ENCODE measurements at regions not wholly inside any gene's neighbourhood (a gene's known extent, or its start where the extent isn't known, plus 50 kb on each side); places are given as distances from the start of the nearest gene placed in this dataset.
"Not testable (repeated sequence)": the region's sequence is repeated elsewhere in the genome, so short reads cannot be mapped to it uniquely, and the experiment has no call there.

DNA sequence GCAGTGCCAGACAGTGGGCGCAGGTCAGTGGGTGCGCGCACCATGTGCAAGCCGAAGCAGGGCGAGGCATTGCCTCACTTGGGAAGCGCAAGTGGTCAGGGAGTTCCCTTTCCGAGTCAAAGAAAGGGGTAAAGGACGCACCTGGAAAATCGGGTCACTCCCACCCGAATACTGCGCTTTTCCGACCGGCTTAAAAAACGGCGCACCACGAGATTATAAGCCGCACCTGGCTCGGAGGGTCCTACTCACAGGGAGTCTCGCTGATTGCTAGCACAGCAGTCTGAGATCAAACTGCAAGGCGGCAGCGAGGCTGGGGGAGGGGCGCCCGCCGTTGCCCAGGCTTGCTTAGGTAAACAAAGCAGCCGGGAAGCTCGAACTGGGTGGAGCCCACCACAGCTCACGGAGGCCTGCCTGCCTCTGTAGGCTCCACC, 77.9 kb downstream of the NR4A2 start:
- H3K4me1 Mint-ChIP-seq; H3K27ac Mint-ChIP-seq; H3K9me3 Mint-ChIP-seq; intact Hi-C loops (cut with micrococcal nuclease); H3K27me3 Mint-ChIP-seq; H3K36me3 Mint-ChIP-seq (ENCODE audit: low read depth): not testable (repeated sequence)
- peak; percentile 59 for DNase-seq
- peak overlapping the region; percentile 79 for H3K4me3 Mint-ChIP-seq

DNA sequence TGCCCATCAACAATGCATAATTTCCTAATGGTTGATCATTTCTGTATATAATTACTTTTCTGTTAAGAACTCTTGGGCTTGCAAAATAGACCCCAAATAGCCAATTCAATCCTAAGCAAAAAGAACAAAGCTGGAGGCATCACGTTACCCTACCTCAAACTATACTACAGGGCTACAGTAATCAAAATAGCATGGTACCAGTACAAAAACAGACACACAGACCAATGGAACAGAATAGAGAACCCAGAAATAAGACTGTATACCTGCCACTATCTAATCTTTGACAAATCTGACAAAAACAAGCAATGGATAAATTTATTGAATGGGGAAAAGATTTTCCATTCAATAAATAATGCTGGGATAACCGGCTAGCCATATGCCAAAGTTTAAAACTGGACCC, 78.8 kb downstream of the NR4A2 start:
- H3K27ac Mint-ChIP-seq: no peak overlapping the region
- DNase-seq: no peak
- peak overlapping the region; percentile 79 for H3K4me3 Mint-ChIP-seq
- H3K36me3 Mint-ChIP-seq (ENCODE audit: low read depth): no peaks in the 10 kb centered on the region
- intact Hi-C loops (cut with micrococcal nuclease): no loop called here
- no peaks in the 10 kb centered on the region for H3K9me3 Mint-ChIP-seq
- H3K4me1 Mint-ChIP-seq: no peaks in the 10 kb centered on the region
- H3K27me3 Mint-ChIP-seq: no peaks in the 10 kb centered on the region

DNA sequence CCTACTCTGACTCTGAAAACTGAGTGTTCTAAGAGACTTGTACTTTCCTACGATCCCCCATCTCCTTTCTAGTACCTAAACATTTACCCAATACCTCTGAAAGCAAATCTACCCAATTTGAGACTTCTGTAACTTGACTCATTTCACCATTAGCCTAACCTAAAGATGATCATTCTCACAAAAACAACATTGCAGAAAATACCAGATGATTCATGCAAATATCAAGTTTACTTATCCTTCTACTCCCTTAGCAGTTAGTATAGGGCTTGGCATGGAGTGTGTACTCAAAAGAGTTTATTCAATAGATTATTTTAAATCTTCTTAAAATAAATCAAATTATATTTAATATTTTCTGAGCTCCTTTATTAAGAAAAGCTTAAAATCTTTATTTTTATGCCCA, 89.6 kb downstream of the NR4A2 start:
- H3K36me3 Mint-ChIP-seq (ENCODE audit: low read depth): no peaks in the 10 kb centered on the region
- H3K9me3 Mint-ChIP-seq: no peaks in the 10 kb centered on the region
- intact Hi-C loops (cut with micrococcal nuclease): no loop called here
- H3K4me3 Mint-ChIP-seq: no peak overlapping the region
- DNase-seq: no peak
- no peak overlapping the region for H3K27ac Mint-ChIP-seq
- peaks cover 1% of the 10 kb centered on the region for H3K27me3 Mint-ChIP-seq
- H3K4me1 Mint-ChIP-seq: no peaks in the 10 kb centered on the region

DNA sequence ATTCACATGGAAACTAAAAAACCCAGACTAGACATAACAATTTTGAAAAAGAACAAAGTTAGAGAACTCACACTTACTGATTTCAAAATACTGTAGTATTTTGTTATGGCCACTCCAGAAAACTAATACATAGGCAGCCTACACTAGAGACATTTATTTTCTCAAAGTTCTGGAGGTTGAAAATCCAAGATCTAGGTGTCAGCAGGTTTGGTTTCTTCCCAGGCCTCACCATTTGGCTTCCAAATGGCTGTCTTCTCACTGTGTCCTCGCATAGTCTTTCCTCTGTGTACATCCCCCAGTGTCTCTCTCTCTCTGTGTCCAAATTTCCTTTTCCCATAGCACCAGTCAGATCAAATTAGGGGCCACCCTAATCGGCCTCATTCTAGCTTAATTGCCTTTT, 95.0 kb downstream of the NR4A2 start:
- Mint-ChIP-seq H3K27ac (no peak overlapping the region), H3K4me1 (no peaks in the 10 kb centered on the region), H3K9me3 (no peaks in the 10 kb centered on the region), H3K4me3 (no peak overlapping the region), H3K36me3 (ENCODE audit: low read depth) (no peaks in the 10 kb centered on the region), H3K27me3 (no peaks in the 10 kb centered on the region)
- intact Hi-C loops (cut with micrococcal nuclease): no loop called here
- no peak for DNase-seq

DNA sequence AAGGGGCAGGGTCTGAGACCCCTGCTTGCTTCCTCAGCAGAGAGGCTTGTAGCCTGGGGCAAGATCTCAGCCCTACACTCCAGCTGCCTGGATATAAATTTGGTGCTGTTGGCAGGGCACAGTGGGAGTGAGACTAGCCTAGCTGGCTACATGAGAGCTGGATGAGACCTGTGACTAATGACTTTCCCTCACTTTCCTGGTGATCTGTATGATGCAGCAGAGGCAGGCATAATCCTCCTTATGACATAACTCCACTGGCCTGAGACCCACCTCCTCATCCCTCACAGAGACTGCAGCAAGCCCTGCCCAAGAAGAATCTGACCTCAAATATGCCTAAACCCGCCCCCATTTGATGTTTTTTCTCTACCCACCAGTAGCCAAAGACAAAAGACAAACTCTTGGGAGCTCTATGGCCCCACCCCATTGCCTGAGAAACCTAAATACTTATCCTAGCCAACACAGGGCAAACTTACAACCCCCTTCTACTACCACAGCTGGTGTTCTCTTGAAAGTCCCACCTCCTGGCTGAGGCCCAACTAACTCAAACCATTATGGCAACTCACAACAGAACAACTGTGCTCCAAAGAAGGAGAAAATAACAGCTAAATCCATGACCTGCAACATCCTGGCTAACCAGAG, 102.7 kb downstream of the NR4A2 start:
- Mint-ChIP-seq H3K27ac (no peak overlapping the region), H3K4me3 (no peak overlapping the region), H3K36me3 (ENCODE audit: low read depth) (no peaks in the 10 kb centered on the region), H3K27me3 (no peaks in the 10 kb centered on the region), H3K4me1 (no peaks in the 10 kb centered on the region), H3K9me3 (no peaks in the 10 kb centered on the region)
- no peak for DNase-seq
- intact Hi-C loops (cut with micrococcal nuclease): no loop called here

DNA sequence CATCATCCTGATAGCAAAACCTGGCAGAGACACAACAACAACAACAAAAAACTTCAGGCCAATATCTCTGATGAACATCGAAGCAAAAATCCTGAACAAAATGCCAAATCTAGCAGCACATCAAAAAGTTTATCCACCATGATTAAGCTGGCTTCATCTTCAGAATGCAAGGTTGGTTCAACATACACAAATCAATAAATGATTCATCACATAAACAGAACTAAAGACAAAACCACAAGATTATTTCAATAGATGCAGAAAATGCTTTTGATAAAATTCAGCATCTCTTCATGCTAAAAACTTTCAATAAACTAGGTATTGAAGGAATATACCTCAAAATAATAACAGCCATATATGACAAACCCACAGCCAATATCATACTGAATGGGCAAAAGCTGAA, 109.2 kb downstream of the NR4A2 start:
- intact Hi-C loops (cut with micrococcal nuclease); H3K36me3 Mint-ChIP-seq (ENCODE audit: low read depth); H3K27me3 Mint-ChIP-seq; H3K4me1 Mint-ChIP-seq; DNase-seq; H3K4me3 Mint-ChIP-seq; H3K27ac Mint-ChIP-seq: not testable (repeated sequence)
- peaks cover 15% of the 10 kb centered on the region for H3K9me3 Mint-ChIP-seq

DNA sequence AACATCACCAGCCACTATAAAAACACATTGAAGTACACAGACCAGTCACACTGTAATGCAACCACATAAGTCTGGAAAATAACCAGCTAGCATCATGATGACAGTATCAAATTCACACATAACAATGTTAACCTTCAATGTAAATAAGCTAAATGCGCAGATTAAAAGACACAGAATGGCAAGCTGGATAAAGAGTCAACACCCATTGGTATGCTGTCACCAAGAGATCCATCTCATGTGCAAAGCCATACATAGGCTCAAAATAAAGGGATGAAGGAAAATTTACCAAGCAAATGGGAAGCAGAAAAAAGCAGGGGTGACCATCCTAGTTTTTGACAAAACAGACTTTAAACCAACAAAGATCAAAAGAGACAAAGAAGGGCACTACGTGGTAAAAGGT, 110.8 kb downstream of the NR4A2 start:
- Mint-ChIP-seq H3K9me3 (peaks cover 15% of the 10 kb centered on the region), H3K27ac (no peak overlapping the region), H3K27me3 (peaks cover 2% of the 10 kb centered on the region), H3K36me3 (ENCODE audit: low read depth) (no peaks in the 10 kb centered on the region), H3K4me3 (no peak overlapping the region), H3K4me1 (no peaks in the 10 kb centered on the region)
- intact Hi-C loops (cut with micrococcal nuclease): no loop called here
- DNase-seq: no peak

DNA sequence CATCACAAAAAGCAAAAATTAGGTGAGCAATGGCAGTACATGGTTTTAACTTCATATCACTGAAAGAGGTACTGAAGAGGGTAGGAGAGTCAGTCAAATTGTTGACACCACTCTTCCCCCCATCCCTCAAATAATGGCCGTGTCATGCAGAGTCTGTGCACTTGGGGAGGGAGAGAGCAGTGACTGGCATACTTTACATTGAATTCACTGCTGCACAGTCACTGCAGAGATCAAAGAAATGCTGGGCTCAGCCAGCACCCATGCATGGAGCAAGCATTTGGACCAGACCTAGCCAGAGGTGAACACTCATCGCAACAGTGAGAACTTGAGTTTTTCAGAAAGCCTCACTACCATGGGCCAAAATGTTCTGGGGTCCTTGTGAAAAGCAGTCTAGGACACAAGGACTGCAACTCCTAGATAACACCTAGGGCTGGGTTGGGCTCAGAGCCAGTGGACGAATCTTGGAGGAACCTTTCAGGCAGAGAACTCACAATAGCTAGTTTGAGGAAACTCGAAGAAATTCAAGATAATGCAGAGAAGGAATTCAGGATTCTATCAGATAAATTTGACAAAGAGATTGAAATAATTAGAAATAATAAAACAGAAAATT, 112.9 kb downstream of the NR4A2 start:
- Mint-ChIP-seq H3K4me1 (no peaks in the 10 kb centered on the region), H3K36me3 (ENCODE audit: low read depth) (no peaks in the 10 kb centered on the region), H3K4me3 (no peak overlapping the region), H3K27me3 (peaks cover 2% of the 10 kb centered on the region), H3K9me3 (peaks cover 15% of the 10 kb centered on the region), H3K27ac (no peak overlapping the region)
- no peak for DNase-seq
- intact Hi-C loops (cut with micrococcal nuclease): no loop called here

DNA sequence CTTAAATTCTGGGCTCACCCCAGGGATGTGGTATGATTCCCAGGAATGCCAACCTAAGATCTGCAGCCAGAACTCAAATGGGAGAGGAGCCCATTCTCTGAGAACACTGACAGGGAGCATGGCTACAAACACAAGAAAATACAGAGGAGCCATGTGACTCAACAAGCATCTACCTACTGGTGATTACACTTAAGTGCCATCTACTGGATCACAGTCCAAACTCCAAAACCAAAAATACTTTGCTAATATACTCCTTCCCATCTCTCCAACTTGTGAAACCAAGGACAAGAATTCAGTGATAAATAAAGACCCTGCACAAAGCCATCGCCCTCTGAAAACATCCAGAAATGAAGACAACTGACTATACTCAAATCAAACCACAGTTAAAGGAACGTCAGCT, 116.9 kb downstream of the NR4A2 start:
- Mint-ChIP-seq H3K9me3 (peaks cover 4% of the 10 kb centered on the region), H3K4me1 (no peaks in the 10 kb centered on the region), H3K27ac (no peak overlapping the region), H3K4me3 (no peak overlapping the region), H3K27me3 (peaks cover 2% of the 10 kb centered on the region), H3K36me3 (ENCODE audit: low read depth) (no peaks in the 10 kb centered on the region)
- no peak for DNase-seq
- intact Hi-C loops (cut with micrococcal nuclease): no loop called here

DNA sequence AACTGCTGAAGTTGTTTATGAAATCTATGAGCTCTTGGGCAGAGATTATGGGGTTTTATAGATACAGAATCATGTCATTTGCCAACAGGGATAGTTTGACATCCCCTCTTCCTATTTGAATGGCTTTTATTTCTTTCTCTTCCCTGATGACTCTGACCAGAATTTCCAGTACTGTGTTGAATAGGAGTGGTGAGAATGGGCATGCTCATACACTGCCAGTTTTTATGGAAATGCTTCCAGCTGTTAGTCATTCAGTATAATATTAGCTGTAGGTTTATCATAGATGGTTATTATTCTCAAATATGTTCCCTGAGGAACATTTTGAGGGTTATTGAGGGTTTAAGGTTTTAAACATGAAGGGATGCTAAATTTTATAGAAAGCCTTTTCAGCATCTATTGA, 121.2 kb downstream of the NR4A2 start:
- intact Hi-C loops (cut with micrococcal nuclease): no loop called here
- Mint-ChIP-seq H3K36me3 (ENCODE audit: low read depth) (no peaks in the 10 kb centered on the region), H3K27me3 (no peaks in the 10 kb centered on the region), H3K4me1 (no peaks in the 10 kb centered on the region), H3K9me3 (no peaks in the 10 kb centered on the region), H3K27ac (no peak overlapping the region), H3K4me3 (no peak overlapping the region)
- no peak for DNase-seq

DNA sequence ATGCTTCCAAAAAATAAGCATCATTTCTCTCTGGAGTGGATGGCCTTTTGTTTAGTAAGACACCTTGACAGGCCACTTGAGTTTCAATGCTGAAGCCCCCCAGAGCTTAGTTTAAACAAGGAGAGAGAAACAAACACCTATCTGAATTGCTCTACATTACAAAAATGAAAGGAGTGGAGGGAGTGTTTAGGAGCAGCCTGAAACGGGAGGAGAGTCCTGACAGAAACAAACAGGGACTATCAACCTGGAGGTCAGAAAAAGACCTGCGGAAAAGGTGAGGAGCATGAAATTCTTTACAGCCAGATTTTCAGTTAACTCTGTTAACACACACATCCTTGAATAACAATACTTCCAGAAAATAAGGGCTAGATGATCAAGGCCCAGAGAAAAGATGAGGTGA, 126.2 kb downstream of the NR4A2 start:
- H3K4me3 Mint-ChIP-seq: no peak overlapping the region
- no peak for DNase-seq
- intact Hi-C loops (cut with micrococcal nuclease): no loop called here
- H3K9me3 Mint-ChIP-seq: no peaks in the 10 kb centered on the region
- no peaks in the 10 kb centered on the region for H3K4me1 Mint-ChIP-seq
- H3K27me3 Mint-ChIP-seq: no peaks in the 10 kb centered on the region
- no peaks in the 10 kb centered on the region for H3K36me3 Mint-ChIP-seq (ENCODE audit: low read depth)
- no peak overlapping the region for H3K27ac Mint-ChIP-seq

DNA sequence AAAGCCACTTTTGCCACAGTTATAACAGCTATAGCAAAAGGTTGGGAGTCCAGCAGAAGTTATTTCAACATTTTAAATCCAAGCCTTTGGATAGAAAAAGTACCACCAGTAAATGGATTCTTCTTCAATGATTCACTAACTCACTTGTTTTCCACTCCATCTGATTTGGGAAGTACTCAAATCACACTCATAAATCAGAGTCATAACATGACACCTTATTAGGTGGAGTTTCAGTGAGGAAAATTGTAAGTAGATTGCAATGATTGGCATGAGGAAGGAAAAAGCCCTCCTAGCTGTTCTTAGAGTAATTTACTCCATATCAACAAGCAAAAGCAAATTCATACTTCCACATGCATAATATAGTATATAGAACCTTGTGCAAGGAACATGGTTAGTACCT, 132.9 kb downstream of the NR4A2 start:
- no peak overlapping the region for H3K27ac Mint-ChIP-seq
- no peaks in the 10 kb centered on the region for H3K9me3 Mint-ChIP-seq
- intact Hi-C loops (cut with micrococcal nuclease): no loop called here
- H3K36me3 Mint-ChIP-seq (ENCODE audit: low read depth): no peaks in the 10 kb centered on the region
- no peak overlapping the region for H3K4me3 Mint-ChIP-seq
- no peaks in the 10 kb centered on the region for H3K4me1 Mint-ChIP-seq
- H3K27me3 Mint-ChIP-seq: peaks cover 6% of the 10 kb centered on the region
- no peak for DNase-seq

DNA sequence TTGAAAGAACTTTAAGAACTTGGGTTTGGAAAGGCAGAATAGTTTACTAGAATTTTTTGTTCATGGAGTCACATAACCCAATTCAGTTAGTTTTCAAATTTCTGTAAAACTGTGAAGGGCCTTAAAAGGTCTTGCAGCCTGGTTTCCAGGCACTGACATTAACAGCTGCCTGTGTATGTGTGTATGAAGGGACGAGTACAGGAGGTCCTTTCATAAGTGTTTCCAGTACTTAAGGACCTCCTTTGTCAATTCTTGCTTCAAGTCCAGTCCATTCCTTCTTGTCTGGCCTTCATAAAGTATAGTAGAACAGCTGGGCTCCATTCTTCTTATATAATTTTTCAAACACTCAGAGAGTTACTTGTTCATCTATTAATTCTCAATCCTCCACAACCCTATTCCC, 136.5 kb downstream of the NR4A2 start:
- Mint-ChIP-seq H3K9me3 (no peaks in the 10 kb centered on the region), H3K4me3 (no peak overlapping the region), H3K4me1 (peaks cover 3% of the 10 kb centered on the region), H3K27ac (no peak overlapping the region), H3K27me3 (peaks cover 6% of the 10 kb centered on the region), H3K36me3 (ENCODE audit: low read depth) (no peaks in the 10 kb centered on the region)
- intact Hi-C loops (cut with micrococcal nuclease): no loop called here
- DNase-seq: no peak

DNA sequence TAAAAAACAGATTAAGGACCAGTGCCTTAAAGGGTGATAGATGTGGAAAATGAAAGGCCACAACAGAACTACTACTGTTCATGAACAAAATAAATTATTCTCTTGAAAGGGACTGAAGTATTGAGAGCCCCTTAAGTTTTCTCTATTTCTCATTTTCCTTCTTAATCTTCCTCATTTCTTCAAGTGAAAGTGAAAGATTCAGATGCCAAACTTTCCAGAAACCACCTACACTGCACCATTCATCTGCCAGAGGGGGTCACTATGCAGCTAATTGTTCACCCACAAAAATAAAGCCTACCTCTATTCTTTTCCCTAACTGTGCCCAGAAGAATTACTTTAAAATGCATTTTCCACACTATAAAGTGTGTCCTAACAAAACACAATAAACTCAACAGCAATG, 140.1 kb downstream of the NR4A2 start:
- peaks cover 3% of the 10 kb centered on the region for H3K4me1 Mint-ChIP-seq
- no peak overlapping the region for H3K27ac Mint-ChIP-seq
- H3K36me3 Mint-ChIP-seq (ENCODE audit: low read depth): no peaks in the 10 kb centered on the region
- no peak for DNase-seq
- no peak overlapping the region for H3K4me3 Mint-ChIP-seq
- intact Hi-C loops (cut with micrococcal nuclease): no loop called here
- no peaks in the 10 kb centered on the region for H3K9me3 Mint-ChIP-seq
- H3K27me3 Mint-ChIP-seq: no peaks in the 10 kb centered on the region

DNA sequence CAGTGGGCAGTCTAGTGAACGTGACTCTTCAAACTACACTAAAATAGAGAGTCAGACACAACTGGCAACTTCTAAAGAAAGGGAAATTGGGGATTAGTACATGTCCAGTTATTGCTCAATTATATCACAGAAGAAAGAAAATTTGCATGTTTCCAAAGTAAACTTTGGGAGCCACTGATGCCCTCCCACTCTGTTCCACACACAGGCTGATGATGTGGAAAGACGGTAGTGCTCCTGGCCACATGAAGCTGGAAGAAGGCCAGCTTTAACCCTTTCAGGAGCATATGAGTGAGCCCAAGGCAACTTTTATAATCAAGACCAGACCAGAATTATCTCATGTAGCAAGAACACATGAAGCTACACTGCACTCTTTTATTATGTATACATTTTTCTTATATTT, 141.0 kb downstream of the NR4A2 start:
- H3K36me3 Mint-ChIP-seq (ENCODE audit: low read depth): no peaks in the 10 kb centered on the region
- no peaks in the 10 kb centered on the region for H3K27me3 Mint-ChIP-seq
- H3K9me3 Mint-ChIP-seq: no peaks in the 10 kb centered on the region
- intact Hi-C loops (cut with micrococcal nuclease): no loop called here
- H3K27ac Mint-ChIP-seq: no peak overlapping the region
- H3K4me1 Mint-ChIP-seq: peaks cover 3% of the 10 kb centered on the region
- no peak overlapping the region for H3K4me3 Mint-ChIP-seq
- no peak for DNase-seq

Measured in activated CD4-positive, alpha-beta T cell treated with anti-CD3 and anti-CD28 coated beads, Interleukin-2, amount 10 ng/mL, durations not matched to agents 24 days and 14 days (primary cell).